ENCODE measurements at regions not wholly inside any gene's neighbourhood (a gene's known extent, or its start where the extent isn't known, plus 50 kb on each side); places are given as distances from the start of the nearest gene placed in this dataset.

DNA sequence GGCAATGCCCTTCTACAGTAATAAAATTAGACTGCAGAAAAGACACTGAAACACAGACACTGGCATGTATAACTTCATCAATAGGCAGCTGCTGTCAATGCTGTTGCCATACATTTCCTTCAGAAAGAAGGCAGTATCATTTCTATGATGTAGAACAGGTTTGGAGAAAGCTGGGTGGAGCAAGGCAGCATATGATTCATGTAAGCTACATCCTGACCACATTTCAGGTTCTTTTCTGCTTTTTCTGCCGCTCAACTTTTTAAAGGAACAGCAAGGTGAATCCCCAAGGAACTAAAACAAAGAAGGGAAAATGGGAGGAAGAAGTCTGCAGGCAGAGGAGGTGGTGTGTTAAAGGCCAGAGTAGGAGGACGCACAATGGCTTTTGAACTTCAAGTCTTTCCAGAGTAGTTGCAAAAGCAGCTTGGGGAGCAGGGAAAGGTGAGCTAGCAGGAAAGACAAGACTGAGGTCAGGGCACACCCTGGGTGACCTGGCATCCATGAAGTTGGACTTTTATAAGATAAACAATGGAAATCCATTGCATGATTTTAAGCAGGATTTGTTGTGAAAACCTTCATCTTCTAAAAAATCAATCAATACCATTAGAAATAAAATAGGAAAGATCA, 142.1 kb downstream of the MED10 start:
- no peak for DNase-seq (ENCODE audit: low spot score)

DNA sequence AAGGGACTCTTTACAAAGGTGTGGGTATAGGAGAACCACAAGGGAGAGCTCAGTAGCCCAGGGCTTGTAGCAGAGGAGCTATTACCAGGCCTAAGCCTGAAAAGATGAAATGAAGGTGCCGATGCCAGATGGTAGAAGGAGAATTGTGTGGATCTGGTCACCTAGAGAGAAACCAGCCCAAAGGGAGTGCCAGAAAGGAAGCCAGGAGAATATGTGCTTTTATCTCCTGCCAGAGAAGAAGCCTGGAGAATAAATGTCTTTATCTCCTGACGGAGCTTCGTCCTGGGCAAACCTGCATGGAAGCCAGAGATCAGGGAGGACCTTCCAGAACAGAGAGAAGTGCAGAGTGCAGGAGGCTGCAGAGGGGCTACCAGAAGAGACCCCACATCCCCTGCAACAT, 142.6 kb downstream of the MED10 start:
- no peak for DNase-seq (ENCODE audit: low spot score)

DNA sequence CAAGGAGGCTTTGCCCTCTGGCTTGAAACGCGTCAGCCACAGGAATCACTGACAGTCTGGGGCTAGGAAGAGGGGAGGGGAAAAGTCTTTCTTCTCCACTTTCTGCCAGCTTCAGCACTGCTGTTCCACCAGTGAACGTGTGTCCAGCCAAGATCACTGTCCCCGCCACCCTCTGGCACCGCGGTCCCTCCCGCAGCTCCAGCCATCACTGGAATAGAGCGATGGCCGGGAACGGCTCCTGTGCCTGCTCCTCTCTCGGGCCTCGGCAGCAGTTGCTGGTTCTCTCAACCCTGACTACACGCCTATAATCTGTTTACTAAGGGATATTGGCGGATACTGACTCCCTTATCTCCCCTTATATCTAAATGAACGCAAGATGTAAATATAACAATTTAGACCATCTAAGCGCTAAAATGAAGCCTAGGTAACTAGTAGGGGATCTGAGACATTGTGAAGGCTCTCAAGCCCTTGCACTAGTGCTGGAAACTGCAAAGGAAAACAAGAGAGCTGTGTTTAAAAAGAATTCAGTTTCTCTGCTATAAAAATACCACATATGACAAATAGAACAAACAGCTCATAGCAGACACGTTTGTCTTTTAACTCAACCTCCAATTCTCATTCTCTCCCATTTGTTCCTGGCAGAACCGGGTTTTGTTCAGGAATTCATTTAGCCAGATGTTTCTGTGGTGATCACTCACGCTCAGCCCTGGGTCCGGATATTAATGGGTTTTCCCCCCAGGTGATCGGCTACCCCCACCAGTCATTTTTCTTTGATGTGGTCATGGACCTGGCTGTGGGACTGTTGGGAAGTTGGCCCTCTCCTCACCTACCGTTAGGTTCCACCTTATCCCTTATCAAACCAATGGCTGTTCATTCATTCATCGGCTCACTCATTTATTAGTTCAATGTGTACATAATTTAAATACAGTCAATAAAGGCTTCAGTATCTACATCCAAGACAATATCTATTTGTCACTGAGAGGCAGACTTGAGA, 149.8 kb downstream of the MED10 start:
- DNase-seq (ENCODE audit: low spot score): no peak

- DNase-seq (ENCODE audit: low spot score): no peak
These were observed 153.2 kb downstream of the MED10 start for GRCh38 chr5:6225121-6225607.

- no peak for DNase-seq (ENCODE audit: low spot score)
These were observed 153.9 kb downstream of the MED10 start for GRCh38 chr5:6224406-6224805.

GRCh38 chr5:6222899-6223298, 155.4 kb downstream of the MED10 start:
- DNase-seq (ENCODE audit: low spot score): no peak

DNA sequence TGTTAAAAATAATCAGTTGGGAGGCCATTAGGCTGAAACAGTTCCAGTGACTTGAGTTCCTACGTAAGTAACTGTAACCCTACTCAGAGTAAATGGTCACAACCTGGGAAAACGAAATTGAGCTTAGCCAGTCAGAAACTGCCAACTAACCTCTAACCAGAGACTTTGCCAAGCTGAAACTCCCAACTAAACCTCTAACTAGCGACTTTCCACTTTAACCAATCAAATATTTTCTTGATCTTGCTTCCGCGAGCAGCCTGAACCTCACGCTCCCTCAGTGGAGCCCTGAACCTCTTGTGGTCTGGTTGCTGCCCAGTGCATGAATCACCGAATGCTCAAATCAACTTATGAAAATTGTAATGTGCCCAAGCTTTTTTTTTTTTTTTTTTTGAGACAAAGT, 156.2 kb downstream of the MED10 start:
- DNase-seq (ENCODE audit: low spot score): no peak

GRCh38 chr5:6221141-6221626, 157.2 kb downstream of the MED10 start:
- DNase-seq (ENCODE audit: low spot score): no peak

- no peak for DNase-seq (ENCODE audit: low spot score)
These were observed 157.8 kb downstream of the MED10 start for GRCh38 chr5:6220346-6221088.

DNA sequence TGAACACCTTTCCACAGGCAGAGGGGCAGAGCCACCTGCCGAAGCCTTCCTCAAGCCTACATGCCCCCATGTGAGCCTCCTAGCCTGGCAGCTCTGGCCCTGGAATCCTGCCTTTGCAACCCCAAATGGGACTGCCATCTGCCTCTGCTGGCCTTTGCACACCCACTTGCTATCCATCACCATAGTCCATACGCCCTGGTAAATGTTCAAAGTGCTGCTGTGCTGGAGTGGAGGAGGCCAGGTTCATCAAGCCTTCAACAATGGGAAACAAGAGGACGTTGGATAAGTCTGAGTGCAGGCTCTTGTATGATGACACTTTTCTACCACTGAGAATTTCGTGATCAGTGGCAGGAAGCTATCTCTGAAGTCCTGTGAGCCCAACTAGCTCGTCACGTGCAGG, 159.8 kb downstream of the MED10 start:
- no peak for DNase-seq (ENCODE audit: low spot score)

- DNase-seq (ENCODE audit: low spot score): no peak
These were observed 160.2 kb downstream of the MED10 start for GRCh38 chr5:6218116-6218515.

- DNase-seq (ENCODE audit: low spot score): no peak
These were observed 161.8 kb downstream of the MED10 start for GRCh38 chr5:6216471-6217075.

DNA sequence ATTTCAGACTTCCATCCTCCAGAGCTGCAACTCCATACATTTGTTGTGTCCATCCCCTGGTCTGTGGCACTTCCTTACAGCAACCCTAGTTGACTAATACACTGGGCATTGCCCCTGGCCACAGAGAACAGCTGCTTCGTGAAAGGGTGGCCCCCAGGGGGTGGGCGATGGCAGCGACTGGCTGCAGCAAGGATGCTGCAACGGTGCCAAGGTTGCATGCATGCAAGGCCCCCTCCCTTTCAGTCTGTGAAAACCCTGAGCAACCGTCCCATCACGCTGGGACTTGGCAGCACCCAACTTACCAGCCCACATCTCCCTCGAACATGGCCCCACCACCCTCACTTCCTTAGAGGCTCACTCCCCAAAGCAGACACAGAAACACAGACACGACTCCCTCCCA, 162.5 kb downstream of the MED10 start:
- no peak for DNase-seq (ENCODE audit: low spot score)

DNA sequence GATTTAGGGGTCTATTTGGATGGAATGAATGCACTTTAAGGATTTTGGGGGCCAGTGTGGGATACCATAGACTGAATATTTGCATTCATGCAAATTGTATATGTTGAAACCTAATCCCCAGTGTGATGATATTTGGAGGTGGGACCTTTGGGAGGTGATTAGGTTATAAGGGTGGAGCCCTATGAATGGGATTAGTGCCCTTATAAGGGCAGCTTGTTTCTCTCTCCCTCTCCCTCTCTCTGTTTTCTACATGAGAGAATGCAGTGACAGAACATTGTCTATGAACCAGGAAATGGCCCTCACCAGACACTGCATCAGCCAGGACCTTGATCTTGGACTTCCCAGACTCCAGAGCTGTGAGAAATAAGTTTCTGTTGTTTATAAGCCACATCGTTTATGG, 166.1 kb downstream of the MED10 start:
- DNase-seq (ENCODE audit: low spot score): no peak

GRCh38 chr5:6206501-6206900, 171.8 kb downstream of the MED10 start:
- DNase-seq (ENCODE audit: low spot score): no peak

GRCh38 chr5:6202968-6203365, 175.4 kb downstream of the MED10 start:
- no peak for DNase-seq (ENCODE audit: low spot score)

GRCh38 chr5:6202149-6202967, 176.0 kb downstream of the MED10 start:
- no peak for DNase-seq (ENCODE audit: low spot score)

GRCh38 chr5:6201631-6202030, 176.7 kb downstream of the MED10 start:
- no peak for DNase-seq (ENCODE audit: low spot score)

DNA sequence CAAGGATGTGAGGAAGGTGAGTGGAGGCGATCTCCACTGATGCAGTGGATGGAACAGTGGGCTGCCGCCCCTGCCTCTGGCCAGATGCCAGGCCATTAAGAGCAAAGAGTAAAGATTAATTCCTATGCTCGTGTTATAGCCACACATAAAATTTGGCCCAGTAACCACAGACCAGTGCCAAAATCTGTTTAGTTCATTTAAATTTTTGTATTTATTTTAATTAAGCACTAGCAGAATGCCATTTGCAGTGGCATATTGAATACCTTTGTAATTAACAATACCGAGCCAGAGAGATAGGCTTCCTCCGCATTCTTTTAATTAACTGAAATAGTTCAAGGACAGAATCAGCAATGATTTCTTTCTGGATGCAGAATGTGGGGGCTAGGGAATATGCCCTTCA, 179.8 kb downstream of the MED10 start:
- DNase-seq (ENCODE audit: low spot score): no peak

DNA sequence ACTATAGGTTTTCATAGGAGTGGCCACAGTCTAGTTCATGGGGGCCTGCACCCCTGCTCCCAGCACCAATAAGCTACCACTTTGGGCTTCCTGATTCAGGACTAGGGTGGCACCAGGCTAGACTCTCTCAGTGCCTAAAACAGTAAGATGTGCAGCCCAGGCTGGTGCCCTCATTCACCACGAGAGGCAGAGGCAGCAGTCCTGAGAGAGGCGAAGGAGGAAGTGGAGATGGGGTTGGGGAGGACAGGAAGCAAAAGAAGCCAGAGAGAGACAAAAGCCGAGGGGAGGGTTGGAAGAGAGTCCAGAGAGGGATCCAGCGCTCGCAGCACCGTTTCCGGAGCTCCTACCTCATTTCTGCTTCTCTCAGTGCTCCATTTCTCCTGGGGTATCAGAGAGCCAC, 180.9 kb downstream of the MED10 start:
- DNase-seq (ENCODE audit: low spot score): no peak

DNA sequence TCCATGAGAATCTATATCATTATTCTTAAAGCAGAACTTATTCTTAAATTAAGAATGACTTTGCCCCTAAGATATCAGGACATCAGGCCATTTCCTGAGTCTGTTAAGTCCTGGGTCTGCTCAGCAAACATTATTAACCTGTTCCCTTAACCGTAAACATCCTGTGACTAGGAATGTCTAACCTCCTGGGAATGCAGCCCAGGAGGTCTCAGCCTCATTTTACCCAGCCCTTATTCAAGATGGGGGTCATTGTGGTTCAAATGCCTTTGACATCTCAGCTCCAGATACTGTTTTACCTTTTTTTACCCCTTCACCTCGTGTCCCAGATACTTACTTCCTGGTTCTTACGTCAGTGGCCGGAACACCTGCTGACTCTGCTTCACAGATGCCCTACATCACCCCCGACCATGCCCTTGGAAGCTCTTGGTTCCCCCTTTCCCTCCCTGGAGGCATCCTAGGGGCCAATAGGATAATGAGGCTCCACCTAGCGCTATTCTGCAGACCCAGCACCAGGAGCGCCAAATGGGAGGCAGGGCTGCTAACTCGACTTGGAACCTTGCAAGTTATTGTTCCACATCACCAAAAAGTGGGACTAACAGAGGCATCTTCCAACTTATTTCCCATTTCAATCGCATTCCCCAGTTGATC, 182.5 kb downstream of the MED10 start:
- no peak for DNase-seq (ENCODE audit: low spot score)

Measured in CD4-positive, alpha-beta T cell treated with Interleukin-15 for 4 hours (primary cell).